GM12891 (cell line): ENCODE measurements at regions not wholly inside any gene's neighbourhood (a gene's known extent, or its start where the extent isn't known, plus 50 kb on each side); places are given as distances from the start of the nearest gene placed in this dataset.
"Not testable (repeated sequence)": the region's sequence is repeated elsewhere in the genome, so short reads cannot be mapped to it uniquely, and the experiment has no call there.

Source experiments
- DNase-seq: peaks from one replicate; pipeline ENCODE4 v3.0.0; 2011; ENCODE audit warnings: low spot score; ENCODE audit not compliant: insufficient read length
- FAIRE-seq: peaks from 2 replicates; lab custom pipeline; 2011; peaks lifted over from hg19 to GRCh38; lab: Jason Lieb, UNC
- PAX5 ChIP-seq: IDR thresholded peaks from 2 replicates; pipeline ENCODE4 v1.6.1; 2011; ENCODE audit warnings: low read length, moderate library complexity, mild to moderate bottlenecking; ENCODE audit not compliant: insufficient read depth, severe bottlenecking
- POLR2A ChIP-seq: IDR thresholded peaks from 2 replicates; pipeline ENCODE4 v1.6.1; 2011; ENCODE audit warnings: low read depth, low read length, control low read depth
- POLR2AphosphoS5 ChIP-seq: IDR thresholded peaks from 2 replicates; pipeline ENCODE4 v1.6.1; 2011; ENCODE audit warnings: low read depth, low read length, control low read depth
- POU2F2 ChIP-seq: IDR thresholded peaks from 2 replicates; pipeline ENCODE4 v1.6.1; 2011; ENCODE audit warnings: low read depth, mild to moderate bottlenecking, control low read depth, low read length, moderate library complexity
- SPI1 ChIP-seq: IDR thresholded peaks from 2 replicates; pipeline ENCODE4 v1.6.1; 2011; ENCODE audit warnings: low read depth, low read length, control low read depth
- TAF1 ChIP-seq: IDR thresholded peaks from 2 replicates; pipeline ENCODE4 v1.6.1; 2011; ENCODE audit warnings: low read depth, low read length, control low read depth

- DNase-seq, FAIRE-seq: not testable (repeated sequence)
These were observed 126.4 kb downstream of the RBM46 start for GRCh38 chr4:154907345-154908045.

- FAIRE-seq = no peak
- no peak for TF ChIP-seq POU2F2
- no peak for TF ChIP-seq POLR2AphosphoS5
- TF ChIP-seq TAF1 = no peak
- no peak for TF ChIP-seq SPI1
- no peak for TF ChIP-seq PAX5
- TF ChIP-seq POLR2A = no peak
- DNase-seq = no peak
These were observed 127.1 kb downstream of the RBM46 start for GRCh38 chr4:154908168-154908567.

DNA sequence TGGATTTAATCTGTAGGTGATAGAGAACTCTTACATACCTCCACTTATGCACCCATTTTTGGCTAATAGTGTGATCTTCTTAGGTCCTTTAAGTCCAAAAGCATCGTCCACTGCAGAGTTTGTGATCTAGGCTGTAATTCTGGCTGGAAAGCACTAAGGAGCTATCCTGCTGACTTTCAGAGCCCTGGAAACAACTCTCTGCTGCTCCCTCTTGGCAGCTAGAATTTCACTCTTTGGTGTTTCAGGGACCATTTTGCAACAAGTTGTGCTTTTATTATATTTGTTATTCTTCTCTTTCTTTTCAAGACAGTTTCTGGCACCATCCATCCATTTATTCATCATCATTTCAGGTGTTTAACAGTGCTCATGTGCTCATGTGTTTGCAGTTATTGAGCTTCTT is 130.0 kb downstream of the RBM46 start:
- TF ChIP-seq POLR2AphosphoS5 = no peak
- TF ChIP-seq POU2F2 = no peak
- TF ChIP-seq SPI1 = no peak
- TF ChIP-seq PAX5 = no peak
- FAIRE-seq = no peak
- DNase-seq = no peak

DNA sequence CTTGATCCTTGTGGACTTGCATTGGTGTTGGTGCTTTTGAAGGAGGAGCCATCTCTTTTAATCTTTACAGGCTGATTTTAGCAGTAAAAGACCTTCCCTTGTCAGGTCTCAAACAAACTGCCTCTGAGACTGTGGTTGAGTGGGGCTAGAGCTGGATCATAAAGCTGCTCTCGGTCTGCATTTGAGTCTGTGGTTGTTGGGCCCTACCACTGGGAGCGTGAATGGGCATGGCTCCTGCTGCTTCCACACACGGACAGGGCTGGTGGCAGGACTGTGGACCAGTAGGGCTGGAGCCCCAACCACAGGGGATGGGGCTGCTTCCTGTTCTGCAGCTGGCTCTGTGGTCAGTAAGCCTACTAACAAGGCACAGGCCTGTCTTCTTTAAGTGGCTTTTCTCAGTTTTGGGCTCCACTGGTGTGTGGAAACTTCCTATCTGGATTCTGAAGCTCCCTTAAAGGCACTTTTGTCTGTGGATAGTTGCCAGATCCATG is 130.6 kb downstream of the RBM46 start:
- FAIRE-seq (no peak), DNase-seq (no peak)
- TF ChIP-seq SPI1 = no peak
- TF ChIP-seq PAX5 = no peak
- TF ChIP-seq POLR2A = no peak
- no peak for TF ChIP-seq POU2F2
- TF ChIP-seq TAF1 = no peak
- TF ChIP-seq POLR2AphosphoS5 = no peak

DNA sequence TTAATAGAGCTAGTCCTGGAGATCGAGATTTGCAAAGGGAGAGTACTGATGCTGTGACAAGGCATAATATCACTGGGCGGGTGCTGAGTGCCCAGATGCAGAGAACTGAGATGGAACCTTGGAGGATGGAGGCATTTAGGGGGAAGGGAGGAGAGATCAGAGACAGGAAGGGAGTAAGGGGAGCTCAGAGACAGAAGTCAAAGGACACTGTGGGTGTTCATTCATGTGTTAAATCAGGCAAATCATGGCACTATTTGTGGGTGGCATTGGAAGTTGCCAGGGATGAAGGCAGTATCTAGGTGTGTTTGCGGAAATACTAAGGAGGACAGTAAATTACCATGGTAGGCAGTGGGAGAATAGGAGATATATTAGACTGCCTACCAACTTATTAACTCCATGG is 135.0 kb downstream of the RBM46 start:
- TF ChIP-seq POLR2A (no peak), POU2F2 (no peak)
- FAIRE-seq (no peak), DNase-seq (no peak)

- FAIRE-seq = no peak
- DNase-seq = no peak
- TF ChIP-seq POLR2AphosphoS5 (no peak), POLR2A (no peak), PAX5 (no peak), SPI1 (no peak), POU2F2 (no peak), TAF1 (no peak)
These were observed 146.1 kb downstream of the RBM46 start for GRCh38 chr4:154927126-154927680.

GRCh38 chr4:154928640-154929257 is 147.7 kb downstream of the RBM46 start:
- DNase-seq (no peak), FAIRE-seq (no peak)
- TF ChIP-seq POU2F2 = no peak
- no peak for TF ChIP-seq POLR2A
- no peak for TF ChIP-seq SPI1
- TF ChIP-seq TAF1 = no peak
- no peak for TF ChIP-seq POLR2AphosphoS5
- TF ChIP-seq PAX5 = no peak

- FAIRE-seq (no peak), DNase-seq (no peak)
- TF ChIP-seq POLR2A = no peak
- no peak for TF ChIP-seq TAF1
- TF ChIP-seq POLR2AphosphoS5 = no peak
- TF ChIP-seq PAX5 = no peak
- TF ChIP-seq SPI1 = no peak
- no peak for TF ChIP-seq POU2F2
These were observed 155.8 kb downstream of the RBM46 start for GRCh38 chr4:154936873-154937272.

- TF ChIP-seq POU2F2 (no peak), POLR2A (no peak), PAX5 (no peak), SPI1 (no peak), POLR2AphosphoS5 (no peak), TAF1 (no peak)
- no peak for DNase-seq
- no peak for FAIRE-seq
These were observed 158.8 kb downstream of the RBM46 start for GRCh38 chr4:154939851-154940250.

GRCh38 chr4:154942176-154942575 is 161.1 kb downstream of the RBM46 start:
- TF ChIP-seq SPI1 (no peak), POLR2AphosphoS5 (no peak), POLR2A (no peak), POU2F2 (no peak), TAF1 (no peak), PAX5 (no peak)
- no peak for FAIRE-seq
- no peak for DNase-seq
